ENCODE measurements at regions not wholly inside any gene's neighbourhood (a gene's known extent, or its start where the extent isn't known, plus 50 kb on each side); places are given as distances from the start of the nearest gene placed in this dataset.

DNA sequence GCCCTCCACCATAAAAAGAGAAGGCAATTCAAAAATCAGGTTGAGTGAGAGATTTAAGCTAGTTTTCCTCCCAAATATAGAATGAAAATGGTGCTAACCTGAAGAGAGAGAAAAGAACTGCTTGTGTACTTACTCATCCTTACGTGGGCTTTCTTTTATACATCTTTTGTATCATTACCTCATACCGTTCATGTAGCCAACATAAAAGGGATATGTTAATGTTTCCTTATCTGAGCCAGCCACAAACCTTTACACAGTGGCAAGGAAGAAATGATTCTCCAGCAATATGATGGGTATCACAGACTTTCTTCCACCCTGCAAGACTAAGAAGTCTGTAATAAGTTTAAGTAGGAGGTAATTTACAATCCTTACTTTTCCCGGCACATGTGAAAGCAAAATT lies 600.8 kb upstream of the ZNF385D start:
- Histone ChIP-seq H3K9ac (ENCODE audit: low read length) (no peak overlapping the region), H3K4me2 (ENCODE audit: low read depth, low read length, poor library complexity, severe bottlenecking) (no peak overlapping the region), H3K27ac (ENCODE audit: low read depth, low read length) (no peak overlapping the region), H3K4me3 (ENCODE audit: insufficient read depth, low read length, poor library complexity, severe bottlenecking) (no peak overlapping the region), H3K36me3 (ENCODE audit: low read length) (no peaks in the 10 kb centered on the region), H3K79me2 (ENCODE audit: insufficient read depth, low read length) (no peaks in the 10 kb centered on the region), H3K9me3 (ENCODE audit: insufficient read depth, low read length) (no peaks in the 10 kb centered on the region), H3K9me2 (replicated peaks; ENCODE audit: insufficient read depth, low read length) (no peaks in the 10 kb centered on the region), H3K27me3 (ENCODE audit: low read length) (no peaks in the 10 kb centered on the region), H3F3A (ENCODE audit: insufficient read depth) (no peaks in the 10 kb centered on the region), H4K20me1 (ENCODE audit: low read depth, low read length) (no peaks in the 10 kb centered on the region), H2AFZ (ENCODE audit: low read depth, low read length, severe bottlenecking) (no peak overlapping the region)
- TF ChIP-seq EZH2phosphoT487 (conservative IDR thresholded peaks at IDR 0.05; ENCODE audit: low read length) (no peak), CTCF (IDR thresholded peaks at IDR 0.05; ENCODE audit: insufficient read depth, low read length, poor library complexity, severe bottlenecking) (no peak)

DNA sequence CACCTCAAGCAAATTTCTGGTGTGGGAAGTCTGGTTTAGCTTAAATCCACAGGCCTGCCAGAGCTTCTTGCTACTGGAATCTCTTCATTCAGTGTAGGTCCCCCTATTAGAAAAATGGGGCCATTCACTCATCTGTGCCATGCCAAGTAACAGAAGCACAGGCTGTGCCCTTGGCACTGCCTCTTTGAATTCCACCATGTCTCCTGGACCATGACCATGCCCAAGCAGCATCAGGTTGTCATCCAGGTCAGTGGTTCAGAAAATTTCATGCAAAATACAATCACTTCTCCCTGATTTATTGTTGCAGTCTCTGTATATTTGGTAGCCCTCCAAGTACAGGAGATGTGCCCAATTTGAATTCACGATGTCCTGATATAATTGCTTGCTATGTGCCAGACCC lies 602.1 kb upstream of the ZNF385D start:
- no peaks in the 10 kb centered on the region for H3K36me3 ChIP-seq (ENCODE audit: low read length)
- H3K79me2 ChIP-seq (ENCODE audit: insufficient read depth, low read length) = no peaks in the 10 kb centered on the region
- TF ChIP-seq CTCF (IDR thresholded peaks at IDR 0.05; ENCODE audit: insufficient read depth, low read length, poor library complexity, severe bottlenecking) (no peak), EZH2phosphoT487 (conservative IDR thresholded peaks at IDR 0.05; ENCODE audit: low read length) (no peak)
- no peak overlapping the region for H3K9ac ChIP-seq (ENCODE audit: low read length)
- H3K27me3 ChIP-seq (ENCODE audit: low read length) = no peaks in the 10 kb centered on the region
- H3K4me2 ChIP-seq (ENCODE audit: low read depth, low read length, poor library complexity, severe bottlenecking) = no peak overlapping the region
- no peak overlapping the region for H3K4me3 ChIP-seq (ENCODE audit: insufficient read depth, low read length, poor library complexity, severe bottlenecking)
- no peaks in the 10 kb centered on the region for H3K9me3 ChIP-seq (ENCODE audit: insufficient read depth, low read length)
- no peak overlapping the region for H2AFZ ChIP-seq (ENCODE audit: low read depth, low read length, severe bottlenecking)
- H3K9me2 ChIP-seq (replicated peaks; ENCODE audit: insufficient read depth, low read length) = no peaks in the 10 kb centered on the region
- no peaks in the 10 kb centered on the region for H4K20me1 ChIP-seq (ENCODE audit: low read depth, low read length)
- no peaks in the 10 kb centered on the region for H3F3A ChIP-seq (ENCODE audit: insufficient read depth)
- H3K27ac ChIP-seq (ENCODE audit: low read depth, low read length) = no peak overlapping the region

GRCh38 chr3:22358334-22358733 lies 607.3 kb upstream of the ZNF385D start:
- no peaks in the 10 kb centered on the region for H3K27me3 ChIP-seq (ENCODE audit: low read length)
- no peak overlapping the region for H2AFZ ChIP-seq (ENCODE audit: low read depth, low read length, severe bottlenecking)
- H3K9me3 ChIP-seq (ENCODE audit: insufficient read depth, low read length) = no peaks in the 10 kb centered on the region
- no peak overlapping the region for H3K27ac ChIP-seq (ENCODE audit: low read depth, low read length)
- TF ChIP-seq CTCF (IDR thresholded peaks at IDR 0.05; ENCODE audit: insufficient read depth, low read length, poor library complexity, severe bottlenecking) (no peak), EZH2phosphoT487 (conservative IDR thresholded peaks at IDR 0.05; ENCODE audit: low read length) (no peak)
- H4K20me1 ChIP-seq (ENCODE audit: low read depth, low read length) = no peaks in the 10 kb centered on the region
- no peak overlapping the region for H3K4me3 ChIP-seq (ENCODE audit: insufficient read depth, low read length, poor library complexity, severe bottlenecking)
- H3K79me2 ChIP-seq (ENCODE audit: insufficient read depth, low read length) = no peaks in the 10 kb centered on the region
- no peaks in the 10 kb centered on the region for H3K36me3 ChIP-seq (ENCODE audit: low read length)
- no peaks in the 10 kb centered on the region for H3F3A ChIP-seq (ENCODE audit: insufficient read depth)
- no peak overlapping the region for H3K4me2 ChIP-seq (ENCODE audit: low read depth, low read length, poor library complexity, severe bottlenecking)
- H3K9ac ChIP-seq (ENCODE audit: low read length) = no peak overlapping the region
- no peaks in the 10 kb centered on the region for H3K9me2 ChIP-seq (replicated peaks; ENCODE audit: insufficient read depth, low read length)

GRCh38 chr3:22360164-22360563 lies 609.2 kb upstream of the ZNF385D start:
- H3K79me2 ChIP-seq (ENCODE audit: insufficient read depth, low read length) = no peaks in the 10 kb centered on the region
- H4K20me1 ChIP-seq (ENCODE audit: low read depth, low read length) = no peaks in the 10 kb centered on the region
- no peaks in the 10 kb centered on the region for H3F3A ChIP-seq (ENCODE audit: insufficient read depth)
- TF ChIP-seq EZH2phosphoT487 (conservative IDR thresholded peaks at IDR 0.05; ENCODE audit: low read length) = no peak
- no peak for TF ChIP-seq CTCF (IDR thresholded peaks at IDR 0.05; ENCODE audit: insufficient read depth, low read length, poor library complexity, severe bottlenecking)
- no peak overlapping the region for H2AFZ ChIP-seq (ENCODE audit: low read depth, low read length, severe bottlenecking)
- no peak overlapping the region for H3K4me3 ChIP-seq (ENCODE audit: insufficient read depth, low read length, poor library complexity, severe bottlenecking)
- no peak overlapping the region for H3K27ac ChIP-seq (ENCODE audit: low read depth, low read length)
- no peaks in the 10 kb centered on the region for H3K27me3 ChIP-seq (ENCODE audit: low read length)
- H3K9me3 ChIP-seq (ENCODE audit: insufficient read depth, low read length) = no peaks in the 10 kb centered on the region
- no peaks in the 10 kb centered on the region for H3K36me3 ChIP-seq (ENCODE audit: low read length)
- no peak overlapping the region for H3K4me2 ChIP-seq (ENCODE audit: low read depth, low read length, poor library complexity, severe bottlenecking)
- no peaks in the 10 kb centered on the region for H3K9me2 ChIP-seq (replicated peaks; ENCODE audit: insufficient read depth, low read length)
- H3K9ac ChIP-seq (ENCODE audit: low read length) = no peak overlapping the region
